ENCODE measurements at regions not wholly inside any gene's neighbourhood (a gene's known extent, or its start where the extent isn't known, plus 50 kb on each side); places are given as distances from the start of the nearest gene placed in this dataset.

DNA sequence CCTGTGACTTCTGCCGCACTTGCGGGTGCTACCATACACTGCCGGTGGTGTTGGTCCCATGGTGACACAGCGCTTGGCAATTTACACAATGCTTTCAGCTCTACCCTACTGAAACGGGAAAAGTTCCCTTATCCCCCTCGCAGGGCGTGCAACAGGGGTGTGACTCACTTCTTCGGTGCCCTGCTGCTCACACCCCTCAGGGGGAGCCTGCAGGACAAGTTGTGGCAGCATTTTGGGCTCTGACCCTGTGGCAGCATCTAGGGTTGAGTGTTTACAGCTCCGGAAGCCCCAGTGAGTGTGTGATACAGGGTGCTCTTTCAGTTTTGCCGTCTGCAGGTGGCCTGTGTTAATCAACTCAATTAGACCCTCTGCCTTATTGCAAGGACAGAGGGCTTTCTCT is 324.7 kb upstream of the RGMA start:
- Histone ChIP-seq H3K56ac (ENCODE audit: low read length) (peak overlapping the region; percentile 51), H3K4me2 (ENCODE audit: low read length) (no peak overlapping the region), H3K27me3 (ENCODE audit: insufficient read depth, low read length, poor library complexity) (no peaks in the 10 kb centered on the region), H3K4ac (ENCODE audit: low read depth, low read length) (no peak overlapping the region), H3K27ac (ENCODE audit: low read depth, low read length) (no peak overlapping the region), H4K5ac (ENCODE audit: low read length) (no peak overlapping the region), H3K4me3 (ENCODE audit: low read length) (no peak overlapping the region), H4K8ac (ENCODE audit: low read depth, low read length) (no peak overlapping the region), H3K36me3 (ENCODE audit: control insufficient read depth, insufficient read depth, low read length) (no peaks in the 10 kb centered on the region), H2BK120ac (ENCODE audit: low read depth, low read length) (no peak overlapping the region), H3K79me2 (ENCODE audit: control insufficient read depth, insufficient read depth, low read length) (no peaks in the 10 kb centered on the region), H3K9ac (ENCODE audit: low read length) (no peak overlapping the region), H3K4me1 (ENCODE audit: control insufficient read depth, low read depth, low read length) (peaks cover 3% of the 10 kb centered on the region), H2AK5ac (ENCODE audit: low read length) (no peak overlapping the region), H3K18ac (ENCODE audit: low read length) (no peak overlapping the region), H2BK5ac (ENCODE audit: low read length) (no peak overlapping the region), H3K79me1 (ENCODE audit: low read length) (no peaks in the 10 kb centered on the region), H3K23ac (ENCODE audit: low read length) (no peak overlapping the region), H2BK15ac (replicated peaks; ENCODE audit: low read depth) (no peak overlapping the region)
- no peak for DNase-seq
- WGBS (ENCODE audit: extremely low coverage, insufficient coverage, low lambda C conversion rate), result no CpG with 5 or more reads among the region's 10 CpGs

GRCh38 chr15:93399121-93399520 is 310.1 kb upstream of the RGMA start:
- Histone ChIP-seq H3K36me3 (ENCODE audit: control insufficient read depth, insufficient read depth, low read length) (no peaks in the 10 kb centered on the region), H2BK120ac (ENCODE audit: low read depth, low read length) (no peak overlapping the region)

DNA sequence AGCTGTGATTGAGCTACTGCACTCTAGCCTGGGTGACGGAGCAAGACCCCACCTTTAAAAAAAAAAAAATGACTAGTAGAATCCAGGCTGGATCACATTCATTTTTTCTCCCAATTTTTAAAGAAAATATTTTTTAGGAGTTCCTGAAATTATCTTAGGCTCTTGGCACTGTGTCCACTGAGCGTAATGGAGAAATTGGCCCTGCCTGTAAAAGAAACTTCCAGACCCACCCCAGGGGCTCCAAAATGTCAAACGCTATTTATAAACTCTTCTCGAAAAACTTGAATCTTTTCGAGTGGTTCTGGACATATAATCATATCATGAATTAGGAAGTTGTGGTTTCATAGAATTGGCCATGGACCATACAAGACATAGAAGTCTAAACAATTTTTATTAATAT is 300.2 kb upstream of the RGMA start:
- H3K27ac ChIP-seq (ENCODE audit: low read depth, low read length), result no peak overlapping the region
- H2BK15ac ChIP-seq (replicated peaks; ENCODE audit: low read depth), result no peak overlapping the region
- no peak overlapping the region for H2AK5ac ChIP-seq (ENCODE audit: low read length)
- no peak overlapping the region for H3K56ac ChIP-seq (ENCODE audit: low read length)
- WGBS (ENCODE audit: extremely low coverage, insufficient coverage, low lambda C conversion rate), result no CpG with 5 or more reads among the region's 5 CpGs
- H3K27me3 ChIP-seq (ENCODE audit: insufficient read depth, low read length, poor library complexity), result no peaks in the 10 kb centered on the region
- no peaks in the 10 kb centered on the region for H3K4me1 ChIP-seq (ENCODE audit: control insufficient read depth, low read depth, low read length)
- H3K79me1 ChIP-seq (ENCODE audit: low read length), result no peaks in the 10 kb centered on the region
- H2BK120ac ChIP-seq (ENCODE audit: low read depth, low read length), result no peak overlapping the region
- H3K36me3 ChIP-seq (ENCODE audit: control insufficient read depth, insufficient read depth, low read length), result no peaks in the 10 kb centered on the region
- H4K5ac ChIP-seq (ENCODE audit: low read length), result no peak overlapping the region
- no peak overlapping the region for H3K4ac ChIP-seq (ENCODE audit: low read depth, low read length)
- H4K8ac ChIP-seq (ENCODE audit: low read depth, low read length), result no peak overlapping the region
- no peak overlapping the region for H3K18ac ChIP-seq (ENCODE audit: low read length)
- no peaks in the 10 kb centered on the region for H3K79me2 ChIP-seq (ENCODE audit: control insufficient read depth, insufficient read depth, low read length)
- DNase-seq, result no peak
- H3K9ac ChIP-seq (ENCODE audit: low read length), result no peak overlapping the region
- H3K4me3 ChIP-seq (ENCODE audit: low read length), result no peak overlapping the region
- no peak overlapping the region for H3K4me2 ChIP-seq (ENCODE audit: low read length)
- no peak overlapping the region for H2BK5ac ChIP-seq (ENCODE audit: low read length)
- H3K23ac ChIP-seq (ENCODE audit: low read length), result no peak overlapping the region

More at GRCh38 chr15:93399121-93399520, 310.1 kb upstream of the RGMA start:
- Histone ChIP-seq H3K4ac (ENCODE audit: low read depth, low read length) (no peak overlapping the region), H3K4me3 (ENCODE audit: low read length) (no peak overlapping the region), H2AK5ac (ENCODE audit: low read length) (no peak overlapping the region), H3K4me1 (ENCODE audit: control insufficient read depth, low read depth, low read length) (no peaks in the 10 kb centered on the region), H3K27me3 (ENCODE audit: insufficient read depth, low read length, poor library complexity) (no peaks in the 10 kb centered on the region), H3K27ac (ENCODE audit: low read depth, low read length) (no peak overlapping the region), H2BK15ac (replicated peaks; ENCODE audit: low read depth) (no peak overlapping the region), H3K56ac (ENCODE audit: low read length) (no peak overlapping the region), H3K79me2 (ENCODE audit: control insufficient read depth, insufficient read depth, low read length) (no peaks in the 10 kb centered on the region), H4K5ac (ENCODE audit: low read length) (no peak overlapping the region), H2BK5ac (ENCODE audit: low read length) (no peak overlapping the region), H3K9ac (ENCODE audit: low read length) (no peak overlapping the region), H4K8ac (ENCODE audit: low read depth, low read length) (no peak overlapping the region), H3K79me1 (ENCODE audit: low read length) (no peaks in the 10 kb centered on the region), H3K18ac (ENCODE audit: low read length) (no peak overlapping the region), H3K23ac (ENCODE audit: low read length) (no peak overlapping the region), H3K4me2 (ENCODE audit: low read length) (no peak overlapping the region)
- DNase-seq, result no peak
- WGBS (ENCODE audit: extremely low coverage, insufficient coverage, low lambda C conversion rate), result no CpG with 5 or more reads among the region's 3 CpGs

- no peaks in the 10 kb centered on the region for H3K4me1 ChIP-seq (ENCODE audit: control insufficient read depth, low read depth, low read length)
- no peaks in the 10 kb centered on the region for H3K36me3 ChIP-seq (ENCODE audit: control insufficient read depth, insufficient read depth, low read length)
- H3K56ac ChIP-seq (ENCODE audit: low read length), result no peak overlapping the region
- H4K8ac ChIP-seq (ENCODE audit: low read depth, low read length), result no peak overlapping the region
- no peak overlapping the region for H4K5ac ChIP-seq (ENCODE audit: low read length)
- H3K23ac ChIP-seq (ENCODE audit: low read length), result no peak overlapping the region
- H3K18ac ChIP-seq (ENCODE audit: low read length), result no peak overlapping the region
- no peak overlapping the region for H2AK5ac ChIP-seq (ENCODE audit: low read length)
- H3K4me2 ChIP-seq (ENCODE audit: low read length), result no peak overlapping the region
- H3K27ac ChIP-seq (ENCODE audit: low read depth, low read length), result no peak overlapping the region
- H3K27me3 ChIP-seq (ENCODE audit: insufficient read depth, low read length, poor library complexity), result no peaks in the 10 kb centered on the region
- no peak overlapping the region for H2BK15ac ChIP-seq (replicated peaks; ENCODE audit: low read depth)
- no peaks in the 10 kb centered on the region for H3K79me1 ChIP-seq (ENCODE audit: low read length)
- H3K4ac ChIP-seq (ENCODE audit: low read depth, low read length), result no peak overlapping the region
- H2BK120ac ChIP-seq (ENCODE audit: low read depth, low read length), result no peak overlapping the region
- no peak overlapping the region for H2BK5ac ChIP-seq (ENCODE audit: low read length)
- no peak for DNase-seq
- no CpG with 5 or more reads among the region's 2 CpGs for WGBS (ENCODE audit: extremely low coverage, insufficient coverage, low lambda C conversion rate)
- H3K9ac ChIP-seq (ENCODE audit: low read length), result no peak overlapping the region
- H3K4me3 ChIP-seq (ENCODE audit: low read length), result no peak overlapping the region
- no peaks in the 10 kb centered on the region for H3K79me2 ChIP-seq (ENCODE audit: control insufficient read depth, insufficient read depth, low read length)
Observed at GRCh38 chr15:93384886-93385285, 295.9 kb upstream of the RGMA start.

- WGBS (ENCODE audit: extremely low coverage, insufficient coverage, low lambda C conversion rate), result no CpG with 5 or more reads among the region's 9 CpGs
- no peak overlapping the region for H3K27ac ChIP-seq (ENCODE audit: low read depth, low read length)
Observed at GRCh38 chr15:93382200-93382820, 293.3 kb upstream of the RGMA start.

GRCh38 chr15:93378558-93378957 is 289.5 kb upstream of the RGMA start:
- WGBS (ENCODE audit: extremely low coverage, insufficient coverage, low lambda C conversion rate), result no CpG with 5 or more reads among the region's 8 CpGs
- no peak overlapping the region for H3K4me2 ChIP-seq (ENCODE audit: low read length)
- no peak overlapping the region for H3K9ac ChIP-seq (ENCODE audit: low read length)
- no peaks in the 10 kb centered on the region for H3K27me3 ChIP-seq (ENCODE audit: insufficient read depth, low read length, poor library complexity)
- no peak overlapping the region for H2BK120ac ChIP-seq (ENCODE audit: low read depth, low read length)
- H2BK15ac ChIP-seq (replicated peaks; ENCODE audit: low read depth), result no peak overlapping the region
- H3K4me3 ChIP-seq (ENCODE audit: low read length), result no peak overlapping the region
- H3K79me2 ChIP-seq (ENCODE audit: control insufficient read depth, insufficient read depth, low read length), result no peaks in the 10 kb centered on the region
- no peak overlapping the region for H3K27ac ChIP-seq (ENCODE audit: low read depth, low read length)
- H3K4ac ChIP-seq (ENCODE audit: low read depth, low read length), result no peak overlapping the region
- no peak overlapping the region for H2AK5ac ChIP-seq (ENCODE audit: low read length)
- no peak overlapping the region for H2BK5ac ChIP-seq (ENCODE audit: low read length)
- no peaks in the 10 kb centered on the region for H3K36me3 ChIP-seq (ENCODE audit: control insufficient read depth, insufficient read depth, low read length)
- H3K4me1 ChIP-seq (ENCODE audit: control insufficient read depth, low read depth, low read length), result no peaks in the 10 kb centered on the region
- H3K23ac ChIP-seq (ENCODE audit: low read length), result no peak overlapping the region
- no peak overlapping the region for H4K8ac ChIP-seq (ENCODE audit: low read depth, low read length)
- no peaks in the 10 kb centered on the region for H3K79me1 ChIP-seq (ENCODE audit: low read length)
- no peak overlapping the region for H3K56ac ChIP-seq (ENCODE audit: low read length)
- no peak overlapping the region for H3K18ac ChIP-seq (ENCODE audit: low read length)
- no peak overlapping the region for H4K5ac ChIP-seq (ENCODE audit: low read length)
- no peak for DNase-seq

More at GRCh38 chr15:93382200-93382820, 293.3 kb upstream of the RGMA start:
- H2BK15ac ChIP-seq (replicated peaks; ENCODE audit: low read depth), result no peak overlapping the region
- H2BK120ac ChIP-seq (ENCODE audit: low read depth, low read length), result no peak overlapping the region
- no peak overlapping the region for H4K5ac ChIP-seq (ENCODE audit: low read length)
- H3K18ac ChIP-seq (ENCODE audit: low read length), result no peak overlapping the region
- no peak overlapping the region for H3K9ac ChIP-seq (ENCODE audit: low read length)
- no peaks in the 10 kb centered on the region for H3K79me1 ChIP-seq (ENCODE audit: low read length)
- H3K36me3 ChIP-seq (ENCODE audit: control insufficient read depth, insufficient read depth, low read length), result no peaks in the 10 kb centered on the region
- DNase-seq, result no peak
- no peak overlapping the region for H3K4me2 ChIP-seq (ENCODE audit: low read length)
- H3K56ac ChIP-seq (ENCODE audit: low read length), result no peak overlapping the region
- H2BK5ac ChIP-seq (ENCODE audit: low read length), result no peak overlapping the region
- H3K23ac ChIP-seq (ENCODE audit: low read length), result no peak overlapping the region
- H4K8ac ChIP-seq (ENCODE audit: low read depth, low read length), result no peak overlapping the region
- no peaks in the 10 kb centered on the region for H3K27me3 ChIP-seq (ENCODE audit: insufficient read depth, low read length, poor library complexity)
- no peaks in the 10 kb centered on the region for H3K4me1 ChIP-seq (ENCODE audit: control insufficient read depth, low read depth, low read length)
- no peak overlapping the region for H3K4me3 ChIP-seq (ENCODE audit: low read length)
- H3K4ac ChIP-seq (ENCODE audit: low read depth, low read length), result no peak overlapping the region
- H3K79me2 ChIP-seq (ENCODE audit: control insufficient read depth, insufficient read depth, low read length), result no peaks in the 10 kb centered on the region
- no peak overlapping the region for H2AK5ac ChIP-seq (ENCODE audit: low read length)
